NB4 (cell line): ENCODE measurements at regions not wholly inside any gene's neighbourhood (a gene's known extent, or its start where the extent isn't known, plus 50 kb on each side); places are given as distances from the start of the nearest gene placed in this dataset.

Source experiments
- CTCF ChIP-seq: IDR thresholded peaks from one replicate; pipeline ENCODE4 v1.5.1; 2012; ENCODE audit warnings: low read depth, low read length
- MAX ChIP-seq: IDR thresholded peaks from 2 replicates; pipeline ENCODE4 v1.6.1; 2011; ENCODE audit warnings: low read depth, low read length
- MYC ChIP-seq: IDR thresholded peaks from 2 replicates; pipeline ENCODE4 v1.6.1; 2011; ENCODE audit warnings: low read depth, low read length
- POLR2A ChIP-seq: IDR thresholded peaks from 2 replicates; pipeline ENCODE4 v1.6.1; 2011; ENCODE audit warnings: mild to moderate bottlenecking; ENCODE audit not compliant: insufficient read length; ENCODE audit errors: extremely low read depth

GRCh38 chr10:2300231-2300630, 562.9 kb upstream of the ADARB2 start:
- TF ChIP-seq CTCF (no peak), MYC (no peak), POLR2A (no peak), MAX (no peak)
